Esophagus muscularis mucosa (tissue), 4 donors: ENCODE measurements at regions not wholly inside any gene's neighbourhood (a gene's known extent, or its start where the extent isn't known, plus 50 kb on each side); places are given as distances from the start of the nearest gene placed in this dataset.

Experiments
- DNase-seq: peaks from one replicate; pipeline ENCODE4 v3.0.0-alpha.2; 2017; ENCODE audit errors: extremely low spot score
- H3K27ac ChIP-seq, 4 donors: fragments of 200-600 bp; sonication (generic); replicated peaks in 1 of 4; 1 replicate in 3 of 4; 2 replicates in 1 of 4; pipeline ENCODE4 v1.5.1; 2016 to 2019; ENCODE audit warnings: mild to moderate bottlenecking in 1 of 4
- H3K27me3 ChIP-seq, 4 donors: fragments of 200-600 bp; sonication (generic); one replicate each; pipeline versions ENCODE4 v1.5.1 to v1.6.0; 2016 to 2019
- H3K36me3 ChIP-seq, 4 donors: fragments of 200-600 bp; sonication (generic); one replicate each; pipeline ENCODE4 v1.5.1; 2016 to 2019
- H3K4me1 ChIP-seq, 4 donors: fragments of 200-600 bp; sonication (generic); one replicate each; pipeline ENCODE4 v1.5.1; 2016 to 2019
- H3K4me3 ChIP-seq, 4 donors: fragments of 200-600 bp; sonication (generic); 1 replicate in 2 of 4; 2 replicates in 2 of 4; pipeline ENCODE4 v1.5.1; 2016 to 2019; ENCODE audit warnings: mild to moderate bottlenecking in 4 of 4, moderate library complexity in 1 of 4
- H3K9me3 ChIP-seq, 4 donors: fragments of 200-600 bp; sonication (generic); 1 replicate in 3 of 4; 2 replicates in 1 of 4; pipeline ENCODE4 v1.5.1; 2016 to 2019
- EP300 ChIP-seq: sonication (generic); formaldehyde crosslinking; IDR thresholded peaks from one replicate; pipeline ENCODE4 v1.6.1; 2017; ENCODE audit warnings: antibody characterized with exemption
- POLR2A ChIP-seq: fragments of 450-650 bp; IDR thresholded peaks from one replicate; pipeline ENCODE4 v1.6.1; 2017; ENCODE audit warnings: antibody characterized with exemption, moderate library complexity, mild to moderate bottlenecking, low read depth
- POLR2AphosphoS5 ChIP-seq, 2 donors: sonication (generic); formaldehyde crosslinking; IDR thresholded peaks; one replicate each; pipeline ENCODE4 v1.6.1; 2017; ENCODE audit warnings: antibody characterized with exemption in 2 of 2
- WGBS: methylation state at CpG from one replicate; pipeline ENCODE4 v1.1.5; 2018; 5-methylcytosine and 5-hydroxymethylcytosine counted together
- intact Hi-C: fragments of 100-400 bp; cut with DNase I; formaldehyde crosslinking; loops from one replicate; pipeline ENCODE4 v1.15.1; 2023
- TF ChIP-seq, protein P1 (sequence below), 3 experiments: fragments of 200-600 bp in 2 of 3; fragments of 450-650 bp in 1 of 3; sonication (generic) in 2 of 3; IDR thresholded peaks; one replicate each; pipeline ENCODE4 v1.5.1; 2017 to 2019; ENCODE audit warnings: antibody characterized with exemption in 3 of 3, mild to moderate bottlenecking in 2 of 3, moderate library complexity in 1 of 3

DNA sequence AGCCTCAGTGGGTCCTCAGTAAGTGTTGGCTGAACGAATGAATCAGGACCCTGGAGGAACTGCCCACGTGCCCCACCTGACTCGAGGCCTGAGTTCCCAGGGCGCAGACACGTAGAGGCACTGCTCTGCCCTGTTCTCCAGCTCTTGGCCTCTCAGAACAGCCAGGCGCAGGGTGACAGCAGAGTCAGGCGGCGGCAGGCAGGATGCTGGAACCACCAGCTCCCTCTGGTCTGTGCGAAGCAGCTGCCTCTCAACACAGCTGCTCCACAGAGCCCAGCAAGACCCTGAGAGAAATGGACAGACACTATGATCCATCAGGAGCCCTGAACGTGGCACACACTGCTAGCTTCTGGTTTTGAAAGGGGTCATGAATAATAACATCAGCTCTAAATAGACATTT is 53.1 kb upstream of the BCO1 start:
- H3K4me3 ChIP-seq, result no peak overlapping the region
- H3K27me3 ChIP-seq, result no peaks in the 10 kb centered on the region
- intact Hi-C loops, result no loop called here
- H3K9me3 ChIP-seq, result no peaks in the 10 kb centered on the region
- TF ChIP-seq EP300, result no peak
- TF ChIP-seq POLR2A, result no peak
- TF ChIP-seq, protein P1, sequence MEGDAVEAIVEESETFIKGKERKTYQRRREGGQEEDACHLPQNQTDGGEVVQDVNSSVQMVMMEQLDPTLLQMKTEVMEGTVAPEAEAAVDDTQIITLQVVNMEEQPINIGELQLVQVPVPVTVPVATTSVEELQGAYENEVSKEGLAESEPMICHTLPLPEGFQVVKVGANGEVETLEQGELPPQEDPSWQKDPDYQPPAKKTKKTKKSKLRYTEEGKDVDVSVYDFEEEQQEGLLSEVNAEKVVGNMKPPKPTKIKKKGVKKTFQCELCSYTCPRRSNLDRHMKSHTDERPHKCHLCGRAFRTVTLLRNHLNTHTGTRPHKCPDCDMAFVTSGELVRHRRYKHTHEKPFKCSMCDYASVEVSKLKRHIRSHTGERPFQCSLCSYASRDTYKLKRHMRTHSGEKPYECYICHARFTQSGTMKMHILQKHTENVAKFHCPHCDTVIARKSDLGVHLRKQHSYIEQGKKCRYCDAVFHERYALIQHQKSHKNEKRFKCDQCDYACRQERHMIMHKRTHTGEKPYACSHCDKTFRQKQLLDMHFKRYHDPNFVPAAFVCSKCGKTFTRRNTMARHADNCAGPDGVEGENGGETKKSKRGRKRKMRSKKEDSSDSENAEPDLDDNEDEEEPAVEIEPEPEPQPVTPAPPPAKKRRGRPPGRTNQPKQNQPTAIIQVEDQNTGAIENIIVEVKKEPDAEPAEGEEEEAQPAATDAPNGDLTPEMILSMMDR (IDR thresholded peaks at IDR 0.05), result no peak
- no peak for TF ChIP-seq POLR2AphosphoS5 (IDR thresholded peaks at IDR 0.05)
- DNase-seq, result no peak
- H3K4me1 ChIP-seq, result peaks cover 0 to 26% (median 18%) of the 10 kb centered on the region in 4 donors
- 83% methylated on average over 3 of the region's 10 CpGs for WGBS
- no peaks in the 10 kb centered on the region for H3K36me3 ChIP-seq
- no peak overlapping the region for H3K27ac ChIP-seq

DNA sequence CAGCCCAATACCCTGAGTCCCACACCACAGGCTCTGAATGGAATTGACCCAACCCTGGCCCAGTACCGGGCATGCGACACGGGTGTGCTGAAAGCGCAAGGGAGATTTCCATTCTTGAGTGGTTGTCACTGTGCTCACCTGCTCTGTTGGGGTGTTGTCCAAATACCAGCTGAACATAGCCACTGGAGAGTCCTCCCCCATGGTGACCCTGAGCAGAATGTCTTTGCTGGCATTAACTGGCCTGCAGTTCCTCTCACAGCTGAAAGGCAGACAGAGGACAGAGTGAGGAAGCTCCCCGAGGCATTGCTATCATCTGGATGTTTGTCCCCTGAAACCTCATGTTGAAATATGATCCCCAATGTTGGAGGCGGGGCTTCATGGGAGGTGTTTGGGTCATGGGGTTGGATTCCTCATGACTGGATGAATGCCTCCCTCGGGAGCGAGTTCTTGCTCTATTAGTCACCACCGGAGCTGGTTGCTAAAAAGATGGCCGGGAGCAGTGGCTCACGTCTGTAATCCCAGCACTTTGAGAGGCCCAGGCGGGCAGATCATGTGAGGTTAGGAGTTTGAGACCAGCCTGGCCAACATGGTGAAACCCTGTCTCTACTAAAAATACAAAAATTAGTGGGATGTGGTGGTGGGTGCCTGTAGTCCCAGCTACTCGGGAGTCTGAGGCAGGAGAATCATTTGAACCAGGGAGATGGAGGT is 57.3 kb upstream of the BCO1 start:
- TF ChIP-seq POLR2AphosphoS5 (IDR thresholded peaks at IDR 0.05) (peak; percentile 55 to 63), EP300 (no peak), POLR2A (no peak)
- TF ChIP-seq, protein P1 (IDR thresholded peaks at IDR 0.05), result no peak
- peak overlapping the region in 1 of 4 donors; percentile 10 for H3K4me3 ChIP-seq
- intact Hi-C loops, result no loop called here
- 44% methylated on average over 11 of the region's 13 CpGs for WGBS
- no peaks in the 10 kb centered on the region for H3K27me3 ChIP-seq
- H3K9me3 ChIP-seq, result no peaks in the 10 kb centered on the region
- DNase-seq, result peak; percentile 94
- H3K4me1 ChIP-seq, result peaks cover 0 to 11% (median 6%) of the 10 kb centered on the region in 4 donors
- H3K36me3 ChIP-seq, result no peaks in the 10 kb centered on the region
- peak overlapping the region; percentile 21 to 61 (median 56) for H3K27ac ChIP-seq

DNA sequence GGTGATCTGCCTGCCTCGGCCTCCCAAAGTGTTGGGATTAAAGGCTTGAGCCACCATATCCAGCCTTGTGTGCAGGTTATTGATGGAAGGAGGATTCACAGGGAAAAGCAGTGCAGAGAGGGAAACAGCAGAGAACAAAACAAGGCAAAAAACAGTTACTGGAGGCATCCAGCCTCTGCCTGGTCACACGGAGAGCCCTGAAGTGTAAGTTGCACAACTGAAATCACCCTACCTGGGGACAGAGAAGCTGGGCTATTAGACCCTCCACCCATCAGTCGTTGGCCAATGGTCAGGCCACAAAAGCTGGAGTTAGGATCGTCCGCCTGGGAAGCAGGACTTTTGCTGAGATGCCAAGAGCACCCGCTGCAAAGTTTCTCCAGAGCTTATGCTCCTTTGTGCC is 57.9 kb upstream of the BCO1 start:
- Histone ChIP-seq H3K27me3 (no peaks in the 10 kb centered on the region), H3K9me3 (no peaks in the 10 kb centered on the region), H3K27ac (peak overlapping the region; percentile 21 to 61 (median 56)), H3K36me3 (no peaks in the 10 kb centered on the region), H3K4me3 (peak overlapping the region in 1 of 4 donors; percentile 10), H3K4me1 (peaks cover 0 to 11% (median 6%) of the 10 kb centered on the region in 4 donors)
- DNase-seq, result no peak
- WGBS, result 69% methylated on average over 6 of the region's 6 CpGs
- intact Hi-C loops, result no loop called here
- TF ChIP-seq, protein P1 (IDR thresholded peaks at IDR 0.05), result no peak
- TF ChIP-seq EP300, result no peak
- no peak for TF ChIP-seq POLR2AphosphoS5 (IDR thresholded peaks at IDR 0.05)
- TF ChIP-seq POLR2A, result no peak

DNA sequence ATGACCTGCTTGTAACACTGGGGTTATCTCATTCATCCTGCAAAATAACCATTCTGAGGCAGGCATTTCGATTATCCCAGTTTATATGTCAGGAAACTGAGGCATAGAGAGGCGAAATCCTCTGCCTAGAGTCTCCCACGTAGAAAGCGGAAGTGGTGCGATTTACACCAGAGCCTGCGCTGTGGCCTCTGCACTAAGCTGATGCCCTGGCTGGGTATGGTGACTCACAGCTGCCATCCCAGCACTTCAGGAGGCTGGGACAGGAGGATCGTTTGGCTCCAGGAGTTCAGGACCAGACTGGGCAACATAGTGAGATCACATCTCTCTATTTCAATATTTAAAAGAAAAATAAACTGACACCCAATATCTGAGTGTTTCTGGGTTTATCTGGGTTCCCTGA is 59.3 kb upstream of the BCO1 start:
- H3K27me3 ChIP-seq, result no peaks in the 10 kb centered on the region
- peaks cover 0 to 6% (median 0%) of the 10 kb centered on the region in 4 donors for H3K36me3 ChIP-seq
- H3K4me3 ChIP-seq, result no peak overlapping the region
- 89% methylated on average over 7 of the region's 7 CpGs for WGBS
- no peaks in the 10 kb centered on the region for H3K9me3 ChIP-seq
- H3K4me1 ChIP-seq, result peaks cover 0 to 11% (median 6%) of the 10 kb centered on the region in 4 donors
- no peak overlapping the region for H3K27ac ChIP-seq
- intact Hi-C loops, result no loop called here
- no peak for DNase-seq
- TF ChIP-seq POLR2A, result no peak
- TF ChIP-seq POLR2AphosphoS5 (IDR thresholded peaks at IDR 0.05), result no peak
- TF ChIP-seq, protein P1 (IDR thresholded peaks at IDR 0.05), result no peak
- TF ChIP-seq EP300, result no peak
